ENCODE measurements at regions not wholly inside any gene's neighbourhood (a gene's known extent, or its start where the extent isn't known, plus 50 kb on each side); places are given as distances from the start of the nearest gene placed in this dataset.

- no peak overlapping the region for H3K4me3 ChIP-seq (ENCODE audit: low read length)
- TF ChIP-seq, protein P1, sequence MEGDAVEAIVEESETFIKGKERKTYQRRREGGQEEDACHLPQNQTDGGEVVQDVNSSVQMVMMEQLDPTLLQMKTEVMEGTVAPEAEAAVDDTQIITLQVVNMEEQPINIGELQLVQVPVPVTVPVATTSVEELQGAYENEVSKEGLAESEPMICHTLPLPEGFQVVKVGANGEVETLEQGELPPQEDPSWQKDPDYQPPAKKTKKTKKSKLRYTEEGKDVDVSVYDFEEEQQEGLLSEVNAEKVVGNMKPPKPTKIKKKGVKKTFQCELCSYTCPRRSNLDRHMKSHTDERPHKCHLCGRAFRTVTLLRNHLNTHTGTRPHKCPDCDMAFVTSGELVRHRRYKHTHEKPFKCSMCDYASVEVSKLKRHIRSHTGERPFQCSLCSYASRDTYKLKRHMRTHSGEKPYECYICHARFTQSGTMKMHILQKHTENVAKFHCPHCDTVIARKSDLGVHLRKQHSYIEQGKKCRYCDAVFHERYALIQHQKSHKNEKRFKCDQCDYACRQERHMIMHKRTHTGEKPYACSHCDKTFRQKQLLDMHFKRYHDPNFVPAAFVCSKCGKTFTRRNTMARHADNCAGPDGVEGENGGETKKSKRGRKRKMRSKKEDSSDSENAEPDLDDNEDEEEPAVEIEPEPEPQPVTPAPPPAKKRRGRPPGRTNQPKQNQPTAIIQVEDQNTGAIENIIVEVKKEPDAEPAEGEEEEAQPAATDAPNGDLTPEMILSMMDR (conservative IDR thresholded peaks at IDR 0.05; ENCODE audit: low read length) = no peak
- DNase-seq (ENCODE audit: low read depth) = no peak
These were observed 265.3 kb upstream of the HABP2 start for GRCh38 chr10:113287592-113287991.

DNA sequence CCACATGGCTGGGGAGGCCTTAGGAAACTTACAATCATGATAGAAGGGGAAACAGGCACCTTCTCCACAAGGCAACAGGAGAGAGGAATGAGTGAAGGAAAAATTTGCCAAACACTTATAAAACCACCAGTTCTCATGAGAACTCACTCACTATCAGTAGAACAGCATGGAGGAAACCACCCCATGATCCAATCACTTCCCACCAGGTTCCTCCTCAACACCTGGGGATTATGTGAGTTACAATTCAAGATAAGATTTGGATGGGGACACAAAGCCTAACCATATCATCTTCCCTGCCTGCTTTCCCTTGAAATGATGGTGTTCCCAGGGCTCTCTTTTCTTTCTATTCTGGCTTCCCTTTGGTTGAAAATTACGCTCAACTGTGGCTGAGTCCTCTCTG is 262.7 kb upstream of the HABP2 start:
- DNase-seq (ENCODE audit: low read depth) = no peak
- H3K4me3 ChIP-seq (ENCODE audit: low read length) = no peak overlapping the region
- TF ChIP-seq, protein P1 (conservative IDR thresholded peaks at IDR 0.05; ENCODE audit: low read length) = no peak

DNA sequence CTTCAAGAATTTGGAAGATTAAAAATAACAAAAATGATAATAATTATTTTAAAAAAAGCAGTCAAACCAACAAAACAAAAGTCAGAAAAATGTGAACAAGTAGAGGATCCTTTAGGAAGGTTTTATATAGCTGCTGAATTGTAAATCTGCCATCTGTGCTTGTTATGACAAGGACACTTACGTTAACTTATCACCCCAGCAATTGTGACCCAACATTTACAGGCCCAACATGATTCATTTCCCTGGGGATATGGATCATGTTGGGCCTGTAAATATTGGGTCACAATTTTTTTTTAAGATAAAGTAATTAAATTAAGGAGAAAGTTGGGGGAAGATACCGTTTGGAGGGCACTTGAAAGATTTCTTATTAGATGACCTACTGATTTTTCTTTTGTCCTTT is 261.4 kb upstream of the HABP2 start:
- no peak overlapping the region for H3K4me3 ChIP-seq (ENCODE audit: low read length)
- TF ChIP-seq, protein P1 (conservative IDR thresholded peaks at IDR 0.05; ENCODE audit: low read length) = no peak
- no peak for DNase-seq (ENCODE audit: low read depth)

DNA sequence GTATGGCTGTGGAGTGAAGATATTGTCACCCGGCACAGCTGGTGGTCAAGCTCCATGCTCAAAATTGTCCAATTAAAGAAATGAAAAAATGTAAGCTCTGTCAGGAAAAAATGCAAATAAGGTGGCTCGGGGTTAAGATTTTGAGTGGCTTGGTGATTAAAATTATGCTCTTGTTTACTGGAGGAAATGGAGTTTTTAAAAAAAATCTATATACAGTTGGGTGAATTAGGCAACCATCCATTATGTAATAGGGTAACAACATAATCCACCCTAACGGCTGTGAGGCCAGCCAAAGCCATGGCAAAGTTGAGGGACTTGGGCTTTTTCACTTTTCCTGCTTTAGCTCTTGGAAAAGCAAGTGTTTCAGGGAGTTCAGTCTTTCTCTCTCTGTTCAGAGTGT is 260.8 kb upstream of the HABP2 start:
- DNase-seq (ENCODE audit: low read depth) = no peak
- TF ChIP-seq, protein P1 (conservative IDR thresholded peaks at IDR 0.05; ENCODE audit: low read length) = no peak
- no peak overlapping the region for H3K4me3 ChIP-seq (ENCODE audit: low read length)

DNA sequence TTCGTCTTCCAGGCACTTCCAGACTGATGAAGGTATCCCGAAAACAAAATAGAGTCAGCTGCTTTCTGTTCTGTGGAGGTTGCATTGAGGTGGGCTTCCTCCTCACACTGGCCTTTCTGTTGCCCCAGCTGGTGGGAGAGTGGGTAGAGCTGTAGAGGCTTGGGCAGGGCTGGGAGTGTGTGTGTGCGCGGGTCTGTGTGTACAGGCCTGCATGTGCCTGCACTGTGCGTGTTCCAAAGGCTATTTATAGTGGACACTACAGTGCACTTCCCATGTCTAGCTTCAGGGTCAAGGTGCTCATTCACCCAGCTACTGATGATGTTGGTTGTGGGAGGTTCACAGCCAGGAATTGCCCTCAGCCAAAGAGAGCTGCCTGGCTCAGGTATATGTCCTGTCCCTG is 260.1 kb upstream of the HABP2 start:
- no peak for DNase-seq (ENCODE audit: low read depth)
- H3K4me3 ChIP-seq (ENCODE audit: low read length) = no peak overlapping the region
- TF ChIP-seq, protein P1 (conservative IDR thresholded peaks at IDR 0.05; ENCODE audit: low read length) = no peak

DNA sequence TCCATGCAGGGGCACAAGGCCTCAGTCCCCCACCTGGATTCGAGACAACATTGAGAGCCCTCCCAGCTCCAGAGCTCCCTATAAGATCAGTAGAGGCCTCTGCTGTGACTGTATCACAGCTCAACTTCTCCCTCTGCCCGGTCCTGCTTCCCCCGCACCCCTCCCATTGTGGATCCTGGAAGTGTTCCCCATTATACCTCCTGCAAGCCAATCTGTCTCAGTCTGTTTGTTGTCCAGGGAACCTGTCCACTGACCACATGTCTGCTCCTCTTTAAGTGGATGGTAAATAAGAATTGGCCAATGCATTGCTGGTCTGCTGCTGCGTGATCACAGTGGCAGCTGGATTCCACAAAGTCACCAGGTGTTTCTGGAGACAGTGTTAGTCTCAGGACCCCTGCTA is 259.7 kb upstream of the HABP2 start:
- DNase-seq (ENCODE audit: low read depth) = no peak
- TF ChIP-seq, protein P1 (conservative IDR thresholded peaks at IDR 0.05; ENCODE audit: low read length) = no peak

GRCh38 chr10:113294868-113295267 is 258.0 kb upstream of the HABP2 start:
- DNase-seq (ENCODE audit: low read depth) = no peak
- no peak overlapping the region for H3K4me3 ChIP-seq (ENCODE audit: low read length)
- TF ChIP-seq, protein P1 (conservative IDR thresholded peaks at IDR 0.05; ENCODE audit: low read length) = no peak

More for the DNA sequence above, 259.7 kb upstream of the HABP2 start:
- H3K4me3 ChIP-seq (ENCODE audit: low read length) = no peak overlapping the region

All from AG10803 (cell line).